Sigmoid colon (tissue), 4 donors: ENCODE measurements at regions not wholly inside any gene's neighbourhood (a gene's known extent, or its start where the extent isn't known, plus 50 kb on each side); places are given as distances from the start of the nearest gene placed in this dataset.

Experiments used
- EP300 ChIP-seq, 4 donors: sonication (generic); formaldehyde crosslinking; IDR thresholded peaks; one replicate each; pipeline ENCODE4 v1.6.1; 2017; ENCODE audit warnings: antibody characterized with exemption in 4 of 4
- POLR2A ChIP-seq, 2 donors: fragments of 450-650 bp; IDR thresholded peaks; one replicate each; pipeline ENCODE4 v1.6.1; 2016; ENCODE audit warnings: antibody characterized with exemption in 2 of 2, mild to moderate bottlenecking in 2 of 2, moderate library complexity in 2 of 2
- POLR2AphosphoS5 ChIP-seq, 4 donors: sonication (generic); formaldehyde crosslinking; IDR thresholded peaks; one replicate each; pipeline ENCODE4 v1.6.1; 2017; ENCODE audit warnings: antibody characterized with exemption in 4 of 4

DNA sequence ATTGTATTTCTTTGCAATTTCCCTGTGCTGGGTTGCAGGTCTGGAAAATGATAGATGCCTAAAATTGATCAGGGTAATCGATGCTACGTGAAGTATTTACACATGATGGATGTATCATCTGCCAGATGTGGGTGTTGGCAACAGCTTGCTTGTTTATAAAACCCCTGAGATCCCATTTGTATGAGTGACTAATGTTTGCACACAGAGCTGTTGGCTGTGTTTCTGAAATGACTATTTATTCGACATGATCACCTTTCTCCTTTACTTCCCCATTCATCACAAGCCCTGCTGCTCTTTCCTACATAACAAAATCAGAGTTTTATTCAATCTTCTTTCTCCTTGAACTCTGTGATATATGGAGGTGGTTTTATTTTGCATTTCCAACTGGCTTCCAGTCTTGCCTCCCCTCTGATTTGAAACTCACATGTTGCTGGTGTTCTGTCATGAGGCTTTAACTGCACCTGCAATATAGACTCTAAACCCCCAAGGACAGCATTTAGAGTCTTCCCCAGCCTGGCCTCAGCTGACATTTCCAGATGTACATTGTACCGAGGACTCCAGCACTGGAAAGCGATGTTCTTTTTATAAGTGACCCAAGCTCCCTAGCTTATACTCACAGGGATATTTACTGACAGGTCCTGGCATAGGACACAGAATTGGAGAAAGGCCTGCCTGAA lies 50.7 kb upstream of the SHB start:
- TF ChIP-seq POLR2A (IDR thresholded peaks at IDR 0.05) (no peak), EP300 (IDR thresholded peaks at IDR 0.05) (no peak), POLR2AphosphoS5 (IDR thresholded peaks at IDR 0.05) (no peak)
